GM18517 (cell line): ENCODE measurements at regions not wholly inside any gene's neighbourhood (a gene's known extent, or its start where the extent isn't known, plus 50 kb on each side); places are given as distances from the start of the nearest gene placed in this dataset.

Source experiments
- ATAC-seq: cut with Tn5 transposase; IDR thresholded peaks from one replicate; pipeline ENCODE4 v1.9.1; 2021; ENCODE audit warnings: mild to moderate bottlenecking, moderate library complexity; ENCODE audit not compliant: unreplicated experiment

DNA sequence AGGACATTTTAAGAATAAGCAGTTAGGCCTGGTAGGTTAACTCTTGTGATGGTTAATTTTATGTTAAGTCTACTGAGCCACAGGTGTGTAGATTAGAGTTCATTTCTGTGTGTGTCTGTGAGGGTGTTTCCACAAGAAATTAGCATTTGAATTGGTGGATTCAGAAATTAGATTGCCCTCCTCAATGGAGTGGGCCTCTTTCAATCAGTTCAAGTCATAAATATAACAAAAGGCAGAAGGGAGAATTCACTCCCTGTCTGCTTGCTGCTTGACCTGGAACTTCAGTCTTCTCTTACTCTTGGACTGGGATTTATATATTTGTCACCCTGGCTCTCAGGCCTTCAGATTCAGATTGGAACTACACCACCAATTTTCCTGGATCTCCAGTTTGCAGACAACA lies 55.3 kb upstream of the POM121L12 start:
- no peak for ATAC-seq

DNA sequence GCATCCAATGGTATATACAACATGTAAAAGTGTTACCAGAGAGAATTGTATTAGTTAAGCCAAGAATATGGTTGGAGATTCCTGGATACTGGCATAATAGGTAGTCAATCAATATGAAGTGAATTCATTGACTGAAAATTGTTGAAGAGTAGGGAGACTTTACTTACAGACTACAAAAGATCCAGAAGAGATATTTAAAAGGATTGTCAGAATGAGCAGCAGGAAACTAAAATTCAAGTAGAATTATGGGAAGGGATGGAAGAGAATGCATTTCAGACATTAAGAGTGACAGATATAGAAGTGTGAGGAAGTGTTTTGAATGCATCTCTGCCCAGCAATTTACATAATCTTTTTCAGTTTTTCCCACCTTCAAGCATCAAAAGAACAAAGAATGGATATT lies 62.3 kb upstream of the POM121L12 start:
- no peak for ATAC-seq

DNA sequence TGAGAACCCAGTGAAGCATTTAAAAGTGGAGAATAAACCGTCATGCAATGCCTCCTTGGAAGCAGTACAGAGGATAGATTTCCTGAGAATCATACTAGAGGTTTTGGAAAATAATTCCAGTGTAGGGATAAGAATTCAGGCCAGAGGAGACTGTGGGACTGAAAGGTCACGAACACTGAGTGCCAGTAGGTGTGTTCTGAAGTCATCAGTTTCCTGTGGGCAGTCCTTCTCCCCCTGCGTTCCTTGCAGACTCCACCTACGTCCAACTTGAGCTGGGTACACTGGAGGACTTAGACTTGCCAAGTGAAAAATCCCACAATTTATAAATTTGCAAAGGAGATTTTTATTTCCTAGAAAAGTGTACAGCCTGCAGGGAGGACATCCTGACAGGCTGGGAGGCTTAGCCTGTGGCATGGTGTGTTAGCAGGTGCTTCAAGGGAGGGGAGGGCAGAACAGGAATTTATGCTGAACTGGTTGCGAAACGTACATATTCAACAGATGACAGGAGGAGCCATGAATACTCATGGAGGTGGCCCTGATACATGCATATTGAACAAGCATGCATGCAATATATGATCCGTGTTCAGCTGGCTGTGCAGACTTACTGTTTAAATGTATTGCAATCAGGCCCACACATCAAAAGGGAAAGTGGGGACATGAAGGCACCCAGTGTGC lies 72.9 kb upstream of the POM121L12 start:
- ATAC-seq, result no peak

DNA sequence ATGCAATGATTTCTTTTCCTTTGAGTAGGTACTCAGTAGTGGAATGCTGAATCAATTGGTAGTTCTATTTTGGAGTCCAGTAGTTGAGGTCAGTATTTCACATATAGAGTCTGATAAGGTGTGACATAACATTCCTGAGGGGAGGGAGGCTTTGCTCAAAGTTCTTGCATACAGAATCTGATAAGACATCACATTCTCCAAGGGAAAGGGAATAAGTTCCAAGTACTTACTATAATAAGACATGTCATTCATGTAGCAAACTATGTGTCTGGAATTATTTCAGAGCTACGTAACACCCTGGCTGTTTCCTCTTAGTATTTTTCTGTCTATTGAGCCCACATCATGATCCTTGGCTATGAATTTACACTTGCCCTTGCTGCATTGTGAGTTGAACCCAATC lies 74.3 kb upstream of the POM121L12 start:
- no peak for ATAC-seq

DNA sequence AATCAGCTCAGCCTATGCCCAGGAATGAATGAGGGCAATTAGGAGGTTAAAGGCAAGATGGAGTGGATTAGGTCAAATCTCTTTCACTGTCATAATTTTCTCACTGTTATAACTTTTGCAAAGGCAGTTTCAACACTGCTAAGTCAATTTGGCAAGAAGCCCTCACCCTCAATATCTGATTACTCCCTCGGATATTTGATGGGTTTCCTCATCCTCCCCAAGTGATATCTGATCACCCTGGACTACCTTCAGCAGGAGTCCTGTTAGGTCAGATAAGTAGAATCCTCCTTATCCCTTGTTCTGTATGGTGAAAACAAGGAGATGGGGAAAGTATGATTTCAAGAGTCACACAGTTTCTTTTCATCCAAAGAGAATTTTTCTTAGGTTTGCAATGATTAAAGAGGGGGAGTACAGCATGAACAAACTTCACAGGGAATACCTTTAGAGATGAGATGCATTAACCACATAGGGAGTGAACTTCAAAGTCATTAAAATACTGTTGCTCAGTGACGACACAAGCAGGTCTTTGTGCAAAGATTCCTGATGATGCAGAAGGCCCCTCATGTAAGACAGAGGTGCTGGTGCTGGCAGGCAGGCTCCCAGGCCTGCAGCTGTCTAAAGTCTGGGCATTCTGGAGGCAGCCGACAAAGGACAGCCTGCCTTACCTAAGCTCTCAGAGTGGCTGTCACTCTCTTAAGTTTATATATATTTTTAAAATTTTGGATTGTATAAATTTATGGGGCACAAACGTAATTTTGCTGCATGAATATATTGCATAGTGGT lies 75.4 kb upstream of the POM121L12 start:
- no peak for ATAC-seq

DNA sequence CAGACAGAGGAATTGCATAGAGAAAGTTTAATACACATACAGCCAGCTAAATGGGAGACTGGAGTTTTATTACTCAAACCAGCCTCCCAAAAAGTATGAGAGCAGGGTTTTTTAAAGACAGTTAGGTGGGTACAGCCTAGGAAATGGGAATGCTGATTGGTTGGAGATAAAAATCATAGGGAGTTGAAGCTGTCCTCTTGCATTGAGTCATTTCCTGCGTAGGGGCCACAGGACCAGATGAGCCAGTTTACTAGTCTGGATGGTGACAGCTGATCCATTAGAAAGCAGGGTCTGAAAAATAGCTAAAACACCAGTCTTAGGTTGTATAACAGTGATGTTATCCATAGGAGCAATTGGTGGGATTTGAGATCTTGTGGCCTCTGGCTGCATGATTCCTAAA lies 76.1 kb upstream of the POM121L12 start:
- ATAC-seq, result no peak

DNA sequence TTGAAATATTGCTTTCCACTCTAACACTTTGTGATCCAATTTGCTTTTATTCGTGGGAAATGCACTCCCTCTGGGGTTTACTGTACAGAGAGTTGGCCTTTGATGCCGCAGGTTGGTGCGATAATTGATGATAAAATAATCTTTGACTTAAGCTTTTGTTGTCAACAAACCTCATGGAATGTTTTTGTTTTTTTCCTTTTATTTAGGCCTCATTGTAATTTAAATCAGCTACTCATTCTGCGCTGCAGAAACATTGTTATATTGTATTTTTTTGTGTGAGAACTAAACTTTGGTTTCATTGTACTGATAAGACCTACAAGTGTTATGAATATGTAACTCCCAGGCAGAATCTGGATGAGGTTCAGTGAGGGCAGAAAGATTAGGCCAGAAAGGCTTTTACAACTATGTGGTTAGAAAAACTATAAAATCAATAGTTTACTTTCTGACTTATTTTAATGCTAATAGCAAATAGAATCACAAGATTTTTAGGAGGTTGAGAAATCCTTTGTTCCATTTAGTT lies 76.8 kb upstream of the POM121L12 start:
- ATAC-seq, result no peak

DNA sequence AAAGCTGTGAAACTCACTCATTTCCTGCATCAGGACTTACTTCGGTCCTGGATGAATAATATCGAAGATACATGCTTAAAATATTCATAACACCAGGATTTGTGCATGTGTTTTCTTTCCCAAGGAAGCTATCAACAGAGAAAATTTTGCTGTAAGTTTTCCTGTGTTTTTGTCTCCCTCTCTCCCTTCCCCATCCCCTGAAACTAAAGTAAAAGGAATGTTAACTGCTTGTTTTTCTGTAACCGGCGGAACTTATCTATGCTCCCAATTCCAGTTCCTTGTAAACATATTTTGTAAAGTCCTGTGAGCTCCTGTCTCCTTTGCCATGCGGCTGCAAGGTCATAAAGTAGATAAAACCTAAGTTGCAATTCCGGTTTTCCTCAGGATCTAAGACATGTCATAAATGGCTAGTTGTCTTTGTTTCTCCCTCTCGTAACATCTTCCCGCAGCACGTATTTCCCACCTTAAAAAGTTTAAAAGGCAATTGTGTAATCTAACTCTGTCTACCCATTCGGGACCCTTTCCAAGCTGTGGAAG lies 79.0 kb upstream of the POM121L12 start:
- no peak for ATAC-seq

DNA sequence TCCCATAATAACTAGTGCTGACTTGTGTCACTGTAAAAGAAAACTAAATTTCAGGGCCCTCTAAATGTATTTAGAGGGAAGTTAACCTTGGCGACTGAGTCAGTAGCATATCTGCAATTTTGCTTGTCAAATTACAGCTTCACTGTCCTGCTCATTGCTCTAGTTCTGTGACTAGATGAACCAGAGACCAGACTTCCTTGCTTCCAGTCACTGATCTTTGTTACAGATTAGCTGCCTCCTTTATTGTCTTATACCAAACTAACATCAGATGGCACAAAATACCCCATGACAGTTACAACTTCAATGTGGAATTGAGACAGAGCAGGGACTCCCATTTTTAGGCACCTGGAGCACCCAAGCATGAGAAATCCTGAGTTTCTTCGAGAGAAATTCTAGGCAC lies 79.9 kb upstream of the POM121L12 start:
- no peak for ATAC-seq

DNA sequence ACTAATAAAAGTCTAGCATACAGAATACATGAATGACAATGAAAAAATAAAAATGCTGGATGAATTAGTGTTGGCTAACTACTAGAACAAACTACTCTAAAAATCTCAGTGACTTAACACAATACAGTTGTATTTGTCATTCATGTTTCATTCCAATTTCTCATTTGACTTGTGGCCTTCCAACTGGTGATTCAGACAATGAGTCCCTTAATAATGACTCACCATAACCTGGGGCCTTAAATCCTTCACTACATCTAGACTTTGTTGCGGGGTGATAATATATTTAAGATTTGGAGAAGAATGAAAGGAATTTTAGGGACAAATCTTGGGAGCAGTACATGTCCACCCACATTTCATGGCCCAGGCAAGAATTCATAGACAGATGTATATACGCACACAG lies 90.5 kb upstream of the POM121L12 start:
- ATAC-seq, result no peak

DNA sequence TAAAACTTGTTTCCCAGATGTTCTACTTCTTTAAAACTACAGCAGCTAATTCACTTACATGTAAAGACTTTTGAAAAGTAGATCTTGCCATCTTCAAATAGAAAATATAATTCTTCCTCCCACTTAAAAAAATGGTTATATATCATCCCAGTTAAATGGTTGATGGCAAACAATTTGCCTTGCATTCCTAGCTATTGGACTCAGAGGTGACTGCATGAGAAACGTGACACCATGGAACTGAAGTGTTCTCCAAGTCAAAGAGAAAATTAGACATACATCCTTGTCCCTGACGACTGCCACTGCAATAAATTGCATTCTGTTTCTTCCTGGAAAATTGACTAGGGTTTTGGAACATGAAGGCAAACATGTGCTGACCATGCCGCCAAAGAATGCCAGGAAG lies 95.0 kb upstream of the POM121L12 start:
- ATAC-seq, result no peak

DNA sequence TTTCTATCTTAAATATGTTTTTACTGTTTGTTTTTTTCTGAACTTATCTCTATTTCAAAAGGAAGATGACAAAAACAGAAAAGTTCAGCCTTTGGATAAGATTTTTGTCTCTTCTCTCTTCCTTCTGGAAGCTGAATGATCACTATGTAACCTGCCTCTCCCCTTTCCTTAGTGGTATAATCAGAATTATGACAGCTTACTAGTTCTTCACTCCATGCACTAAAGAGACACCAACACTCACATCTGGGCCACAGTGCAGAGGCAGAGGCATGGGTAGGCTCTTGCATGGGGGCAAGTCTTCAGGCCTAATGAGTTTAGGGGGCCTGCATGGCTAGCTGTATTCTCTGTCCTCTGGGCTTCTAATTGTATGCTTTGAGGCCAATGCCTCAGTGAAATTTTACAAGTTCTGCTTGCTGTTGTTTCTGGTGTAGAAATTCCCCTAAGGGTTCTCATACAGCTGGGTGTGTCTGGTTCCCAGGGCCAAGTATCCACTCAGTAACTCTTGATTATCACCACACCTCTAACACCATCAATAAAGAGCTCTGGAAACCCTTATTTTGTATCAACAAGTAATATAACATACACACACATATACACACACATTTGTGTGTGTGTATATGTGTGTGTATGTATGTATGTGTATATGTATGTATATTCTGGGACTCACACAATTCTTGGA lies 96.8 kb upstream of the POM121L12 start:
- no peak for ATAC-seq

DNA sequence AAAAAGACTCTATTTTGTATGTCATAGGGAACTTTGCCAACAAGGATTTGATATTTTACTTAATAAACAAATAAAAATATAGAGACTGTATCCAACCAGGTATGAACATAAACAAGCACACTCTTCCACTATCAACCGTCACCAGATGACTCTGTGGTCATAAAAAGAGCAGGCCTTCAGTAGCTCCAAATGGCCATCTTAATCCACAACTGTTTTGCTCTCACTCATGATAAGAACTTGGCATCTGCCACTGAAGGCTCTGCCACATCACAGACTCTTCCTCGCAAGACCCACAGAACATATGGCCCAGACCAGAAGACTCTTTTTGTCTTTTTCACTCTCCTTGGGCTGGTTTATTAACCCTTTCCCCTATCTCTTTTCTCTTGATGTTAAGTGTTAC lies 98.7 kb upstream of the POM121L12 start:
- ATAC-seq, result no peak

DNA sequence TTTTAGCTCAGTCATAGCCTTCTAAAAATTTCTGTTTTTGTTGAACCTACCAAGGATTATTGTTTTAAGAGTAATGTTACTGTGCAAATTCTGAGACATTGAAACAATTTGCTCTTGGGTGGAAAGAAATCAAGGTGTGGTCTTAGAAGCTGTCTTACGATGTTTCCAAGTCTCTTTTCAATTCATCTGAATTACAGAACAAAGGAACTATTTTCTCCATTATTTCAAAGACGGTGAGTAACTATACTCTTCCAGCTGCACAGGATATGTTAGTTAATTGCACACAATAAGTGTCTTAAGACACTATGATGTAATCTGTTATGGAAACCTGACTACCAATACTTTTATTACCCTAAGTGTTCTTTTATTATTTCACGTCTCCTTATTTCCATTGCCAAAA lies 106.8 kb upstream of the POM121L12 start:
- ATAC-seq, result no peak

DNA sequence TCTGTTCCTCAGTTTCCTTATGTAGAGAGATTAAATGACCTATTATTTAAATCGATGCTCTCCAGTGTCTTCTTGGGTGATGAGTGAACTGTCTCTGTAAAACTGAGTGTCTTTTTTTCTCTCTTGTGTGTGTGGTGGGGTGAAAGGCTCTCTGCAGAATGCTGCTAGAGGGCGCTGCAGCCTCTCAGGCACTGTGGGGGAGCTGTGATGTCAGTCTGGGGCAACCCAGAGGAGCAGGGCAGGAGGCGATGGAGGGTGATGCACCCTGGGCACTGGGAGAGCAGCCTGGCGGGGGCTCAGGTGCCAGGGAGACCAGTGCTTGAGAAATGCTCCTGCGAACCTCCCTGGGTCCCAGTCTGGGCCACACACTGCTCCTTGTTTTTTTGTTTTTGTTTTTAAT lies 110.1 kb upstream of the POM121L12 start:
- ATAC-seq, result no peak

DNA sequence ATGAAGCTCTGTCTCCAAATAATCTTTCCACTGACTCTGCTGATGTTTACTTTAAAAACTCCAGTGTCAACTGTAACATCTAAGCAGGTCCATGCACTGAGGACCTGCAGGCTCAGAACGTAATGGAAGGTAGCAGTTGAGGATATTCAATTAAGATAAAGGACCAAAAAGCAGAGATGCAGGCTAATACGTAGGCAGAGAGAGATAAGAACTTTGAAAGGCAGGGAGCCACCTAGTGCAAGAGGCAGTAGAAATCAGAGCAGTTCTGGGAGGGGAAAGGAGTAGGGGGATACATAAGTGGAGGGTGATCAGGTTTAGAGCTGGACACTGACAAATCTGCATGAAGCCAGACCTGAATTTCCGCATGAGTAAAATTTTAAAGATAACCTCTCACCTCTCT lies 114.5 kb upstream of the POM121L12 start:
- ATAC-seq, result no peak

DNA sequence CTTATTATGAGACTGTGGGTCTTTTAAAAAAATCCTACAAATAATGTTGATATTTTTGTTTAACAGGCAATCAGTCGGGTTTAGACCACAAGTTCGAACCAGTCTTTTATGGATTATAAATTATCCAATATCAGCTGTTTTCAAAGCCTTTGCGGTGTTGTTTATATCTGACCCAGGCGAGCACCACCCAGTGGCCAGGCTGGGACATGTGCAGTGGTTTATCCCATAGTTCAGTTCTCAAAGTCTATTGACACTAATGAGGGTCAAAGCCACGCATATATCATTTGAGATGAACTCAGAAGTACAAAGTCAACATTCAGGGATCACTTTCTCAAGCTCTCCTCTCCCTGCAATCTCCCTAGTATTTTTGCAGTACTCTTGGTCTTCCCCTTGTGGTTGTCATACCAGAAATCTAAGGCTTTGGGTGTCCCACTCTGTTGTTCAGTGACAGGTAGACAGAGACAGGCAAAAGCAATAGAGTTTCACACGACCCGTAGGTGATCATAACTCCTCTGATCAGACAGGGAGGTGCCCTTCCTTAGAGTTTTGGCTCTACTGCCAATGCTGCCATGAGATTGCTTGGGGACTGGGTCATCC lies 117.4 kb upstream of the POM121L12 start:
- no peak for ATAC-seq

DNA sequence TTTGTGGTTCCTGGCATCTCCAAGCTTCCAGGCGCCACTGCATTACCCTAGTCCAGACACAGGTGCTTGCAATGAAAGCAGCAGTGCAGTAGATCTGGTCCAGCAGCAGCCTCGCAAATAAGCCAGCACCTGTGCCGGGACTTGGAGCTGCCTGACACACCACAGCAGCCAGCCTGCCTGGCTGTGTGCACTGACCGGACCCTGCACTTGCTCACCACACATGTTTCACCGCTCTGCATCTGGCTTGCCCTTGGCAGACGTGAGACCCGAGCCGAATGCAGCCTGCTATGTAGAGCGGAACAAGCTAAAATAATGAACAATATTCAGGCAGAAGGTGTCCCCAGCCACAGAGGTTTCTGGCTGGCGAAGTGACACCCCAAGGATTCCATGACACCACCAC lies 123.6 kb upstream of the POM121L12 start:
- no peak for ATAC-seq

DNA sequence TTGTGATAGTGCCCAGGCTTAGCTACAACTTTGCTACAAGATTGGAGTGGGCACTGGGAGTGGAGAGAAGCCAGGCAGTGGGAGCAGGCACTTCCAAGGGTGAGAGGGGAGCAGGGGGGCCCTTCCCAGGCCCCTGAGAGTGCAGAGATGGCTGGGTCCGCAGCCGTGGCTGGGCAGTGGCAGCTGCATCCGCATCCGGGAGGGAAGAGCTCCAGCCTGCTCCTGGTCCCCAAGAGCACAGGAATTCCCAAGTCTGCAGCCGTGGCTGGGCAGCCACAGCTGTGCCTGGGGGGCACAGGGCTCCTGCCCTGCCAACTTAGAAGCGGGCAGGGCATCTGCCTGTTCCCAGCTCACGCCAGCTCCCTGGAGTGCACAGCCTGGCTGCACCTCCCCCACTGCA lies 124.1 kb upstream of the POM121L12 start:
- no peak for ATAC-seq

DNA sequence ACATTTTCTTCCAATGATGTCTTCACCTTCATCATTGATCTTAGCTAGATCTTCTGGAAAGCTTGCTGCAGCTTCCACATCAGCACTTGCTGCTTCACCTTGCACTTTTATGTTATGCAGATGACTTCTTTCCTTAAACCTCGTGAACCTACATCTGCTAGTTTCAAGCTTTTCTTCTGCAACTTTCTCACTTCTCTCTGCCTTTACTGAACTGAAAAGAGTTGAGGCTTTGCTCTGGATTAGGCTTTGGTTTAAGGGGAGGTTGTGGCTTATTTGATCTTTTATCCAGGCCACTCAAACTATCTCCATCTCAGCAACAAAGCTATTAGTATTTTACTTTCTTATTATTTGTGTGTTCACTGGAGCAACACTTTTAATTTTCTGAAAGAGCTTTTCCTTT lies 125.5 kb upstream of the POM121L12 start:
- no peak for ATAC-seq

DNA sequence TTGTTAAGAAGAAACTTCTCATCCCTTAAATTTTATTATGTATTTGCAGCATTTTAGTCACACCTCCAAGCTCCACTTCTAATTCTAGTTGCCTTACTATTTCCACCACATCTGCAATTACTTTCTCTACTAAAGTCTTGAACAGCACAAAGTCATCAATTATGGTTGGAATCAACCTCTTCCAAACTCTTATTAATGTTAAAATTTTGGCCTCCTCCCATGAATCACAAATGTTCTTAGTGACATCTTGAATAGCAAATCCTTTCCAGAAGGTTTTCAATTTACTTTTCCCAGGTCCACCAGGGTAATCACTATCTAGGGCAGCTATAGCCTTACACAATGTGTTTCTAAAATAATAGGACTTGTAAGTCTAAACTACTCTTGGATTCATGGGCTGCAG lies 126.3 kb upstream of the POM121L12 start:
- ATAC-seq, result no peak
